Mucosa of stomach (tissue), 1 donor: ENCODE measurements at regions not wholly inside any gene's neighbourhood (a gene's known extent, or its start where the extent isn't known, plus 50 kb on each side); places are given as distances from the start of the nearest gene placed in this dataset.
"Not testable (repeated sequence)": the region's sequence is repeated elsewhere in the genome, so short reads cannot be mapped to it uniquely, and the experiment has no call there.

Experiments
- H3K27me3 ChIP-seq: one replicate; pipeline ENCODE4 v1.7.0; 2013; ENCODE audit warnings: mild to moderate bottlenecking, low read length; ENCODE audit not compliant: control insufficient read depth, insufficient read depth
- H3K36me3 ChIP-seq: one replicate; pipeline ENCODE4 v1.7.0; 2013; ENCODE audit warnings: low read length; ENCODE audit not compliant: control insufficient read depth, insufficient read depth
- H3K4me1 ChIP-seq: one replicate; pipeline ENCODE4 v1.7.0; 2013; ENCODE audit warnings: mild to moderate bottlenecking, low read length; ENCODE audit not compliant: control insufficient read depth, insufficient read depth
- H3K4me3 ChIP-seq: one replicate; pipeline ENCODE4 v1.7.0; 2013; ENCODE audit warnings: low read length
- H3K9ac ChIP-seq: one replicate; pipeline ENCODE4 v1.7.0; 2013; ENCODE audit warnings: mild to moderate bottlenecking, low read length, moderate library complexity
- H3K9me3 ChIP-seq: one replicate; pipeline ENCODE4 v1.7.0; 2013; ENCODE audit warnings: mild to moderate bottlenecking, low read length, moderate library complexity; ENCODE audit not compliant: control insufficient read depth
- donor health status: Pancreatic carcinoma.

DNA sequence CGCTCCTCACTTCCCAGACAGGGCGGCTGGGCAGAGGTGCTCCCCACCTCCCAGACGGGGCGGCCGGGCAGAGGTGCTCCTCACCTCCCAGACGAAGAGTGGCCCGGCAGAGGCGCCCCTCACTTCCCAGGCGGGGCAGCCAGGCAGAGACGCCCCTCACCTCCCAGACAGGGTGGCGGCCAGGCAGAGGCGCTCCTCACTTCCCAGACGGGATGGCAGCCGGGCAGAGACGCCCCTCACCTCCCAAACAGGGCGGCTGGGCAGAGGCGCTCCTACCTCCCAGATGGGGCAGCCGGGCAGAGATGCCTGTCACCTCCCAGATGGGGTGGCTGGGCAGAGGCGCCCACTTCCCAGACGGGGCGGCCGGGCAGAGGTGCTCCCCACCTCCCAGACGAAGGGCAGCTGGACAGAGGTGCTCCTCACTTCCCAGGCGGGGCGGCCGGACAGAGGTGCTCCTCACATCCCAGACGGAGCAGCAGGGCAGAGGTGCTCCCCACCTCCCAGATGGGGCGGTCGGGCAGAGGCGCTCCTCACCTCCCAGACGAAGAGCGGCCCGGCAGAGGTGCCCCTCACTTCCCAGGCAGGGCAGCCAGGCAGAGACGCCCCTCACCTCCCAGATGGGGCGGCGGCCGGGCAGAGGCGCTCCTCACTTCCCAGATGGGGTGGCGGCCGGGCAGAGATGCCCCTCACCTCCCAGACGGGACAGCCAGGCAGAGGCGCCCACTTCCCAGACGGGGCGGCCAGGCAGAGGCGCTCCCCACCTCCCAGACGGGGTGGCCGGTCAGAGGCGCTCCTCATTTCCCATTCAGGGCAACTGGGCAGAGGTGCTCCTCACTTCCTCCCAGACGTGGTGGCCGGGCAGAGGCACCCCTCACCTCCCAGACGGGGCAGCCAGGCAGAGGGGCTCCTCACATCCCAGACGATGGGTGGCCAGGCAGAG, 176.9 kb downstream of the NUF2 start:
- H3K36me3 ChIP-seq, H3K9ac ChIP-seq, H3K4me1 ChIP-seq, H3K9me3 ChIP-seq, H3K27me3 ChIP-seq, H3K4me3 ChIP-seq: not testable (repeated sequence)

GRCh38 chr1:163504331-163504978, 182.7 kb downstream of the NUF2 start:
- Histone ChIP-seq H3K9me3 (no peaks in the 10 kb centered on the region), H3K4me3 (no peak overlapping the region), H3K27me3 (no peaks in the 10 kb centered on the region), H3K9ac (no peak overlapping the region), H3K36me3 (no peaks in the 10 kb centered on the region), H3K4me1 (no peaks in the 10 kb centered on the region)

- Histone ChIP-seq H3K9me3 (no peaks in the 10 kb centered on the region), H3K27me3 (no peaks in the 10 kb centered on the region), H3K36me3 (no peaks in the 10 kb centered on the region), H3K9ac (no peak overlapping the region), H3K4me1 (no peaks in the 10 kb centered on the region), H3K4me3 (no peak overlapping the region)
Observed at GRCh38 chr1:163509114-163509513, 187.4 kb downstream of the NUF2 start.

DNA sequence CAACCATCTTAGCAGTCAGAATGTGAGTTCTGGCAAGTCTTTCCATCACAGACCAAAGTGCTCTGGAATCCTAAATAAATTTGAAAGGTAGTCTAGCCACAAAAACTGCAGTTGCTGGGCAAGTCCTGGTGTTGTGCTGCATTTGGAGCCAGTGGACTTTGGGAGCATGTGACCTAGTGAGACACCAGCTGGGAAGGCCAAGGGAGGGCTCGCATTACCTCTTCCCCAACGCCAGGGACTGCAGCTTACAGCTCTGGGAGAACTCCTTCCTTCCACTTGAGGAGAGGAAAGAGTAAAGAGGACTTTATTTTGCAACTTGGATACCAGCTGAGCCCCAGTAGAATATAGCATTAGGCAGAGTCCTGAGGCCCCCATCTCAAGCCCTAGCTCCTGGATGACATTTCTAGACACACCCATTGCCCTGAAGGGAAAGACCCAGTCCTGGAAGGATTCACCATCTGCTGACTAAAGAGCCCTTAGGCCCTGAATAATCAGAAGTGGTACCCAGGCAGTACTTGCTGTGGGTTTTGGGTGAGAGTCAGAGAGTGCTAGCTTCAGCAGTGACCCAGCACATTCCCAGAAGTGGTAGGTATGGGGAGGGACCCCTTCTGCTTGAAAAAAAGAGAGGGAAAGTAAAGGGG, 190.7 kb downstream of the NUF2 start:
- no peak overlapping the region for H3K9ac ChIP-seq
- no peak overlapping the region for H3K4me3 ChIP-seq
- H3K27me3 ChIP-seq, result no peaks in the 10 kb centered on the region
- no peaks in the 10 kb centered on the region for H3K36me3 ChIP-seq
- H3K9me3 ChIP-seq, result no peaks in the 10 kb centered on the region
- H3K4me1 ChIP-seq, result no peaks in the 10 kb centered on the region

DNA sequence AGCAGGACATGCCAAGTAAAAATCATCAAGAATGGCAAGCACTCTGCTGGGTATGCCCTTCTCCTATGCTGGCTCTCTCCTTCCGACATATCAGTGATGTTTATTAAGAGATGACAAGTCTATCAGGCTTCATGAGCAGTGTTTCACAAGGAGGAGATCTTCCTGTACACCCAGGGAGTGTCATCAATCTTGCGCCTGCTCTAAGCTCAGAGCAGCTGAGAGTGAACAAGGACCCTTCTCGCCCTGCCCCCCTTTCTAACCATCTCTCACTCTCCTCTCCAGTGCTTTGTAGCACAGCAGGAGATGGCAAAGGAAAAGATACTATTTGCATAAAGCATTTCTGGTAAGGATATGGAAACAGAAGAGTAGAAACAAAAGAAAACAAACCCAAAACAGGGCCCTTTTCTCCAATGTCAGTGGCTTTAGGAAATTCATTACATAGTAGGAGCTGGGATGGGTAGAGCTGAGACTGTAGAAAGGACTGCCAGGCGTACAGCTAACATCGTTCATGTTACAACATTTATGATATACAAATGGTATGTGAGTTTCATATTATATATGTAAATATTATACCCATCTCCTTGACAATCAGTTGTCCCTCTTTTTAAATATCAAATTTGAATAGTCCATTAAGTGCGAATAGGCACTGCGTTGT, 201.7 kb downstream of the NUF2 start:
- Histone ChIP-seq H3K4me1 (no peaks in the 10 kb centered on the region), H3K9me3 (no peaks in the 10 kb centered on the region), H3K36me3 (no peaks in the 10 kb centered on the region), H3K9ac (no peak overlapping the region), H3K4me3 (no peak overlapping the region), H3K27me3 (no peaks in the 10 kb centered on the region)

DNA sequence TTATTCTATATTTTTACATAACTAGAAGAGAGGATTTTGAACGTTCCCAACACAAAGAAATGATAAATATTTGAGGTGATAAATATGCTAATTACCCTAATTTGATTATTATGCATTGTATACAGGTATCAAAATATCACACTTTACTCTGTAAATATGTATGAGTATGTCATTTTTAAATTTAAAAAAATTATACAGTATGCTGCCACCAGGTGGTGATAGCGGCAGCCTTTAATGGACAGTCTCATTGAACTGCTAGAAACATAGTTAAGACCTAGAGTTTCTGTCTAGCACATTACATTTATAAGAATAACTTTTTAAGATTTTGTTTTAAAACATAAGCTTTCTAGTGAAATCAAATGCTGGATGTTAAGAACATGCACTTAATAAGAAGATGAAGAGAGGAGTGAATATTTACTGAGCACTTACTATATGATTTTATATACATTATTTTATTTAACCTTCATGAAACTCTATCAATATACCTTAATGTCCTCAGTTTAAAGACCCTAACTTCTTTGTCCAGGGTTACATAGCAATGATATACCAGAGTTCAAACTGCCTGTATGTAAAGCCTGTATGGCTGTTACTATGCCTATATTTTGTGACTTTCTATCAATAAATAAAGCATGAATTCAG, 207.1 kb downstream of the NUF2 start:
- no peaks in the 10 kb centered on the region for H3K4me1 ChIP-seq
- H3K4me3 ChIP-seq, result no peak overlapping the region
- no peaks in the 10 kb centered on the region for H3K9me3 ChIP-seq
- H3K9ac ChIP-seq, result no peak overlapping the region
- H3K27me3 ChIP-seq, result no peaks in the 10 kb centered on the region
- no peaks in the 10 kb centered on the region for H3K36me3 ChIP-seq

GRCh38 chr1:163531345-163531744, 209.6 kb downstream of the NUF2 start:
- Histone ChIP-seq H3K4me1 (no peaks in the 10 kb centered on the region), H3K27me3 (no peaks in the 10 kb centered on the region), H3K9ac (no peak overlapping the region), H3K4me3 (no peak overlapping the region), H3K36me3 (no peaks in the 10 kb centered on the region), H3K9me3 (no peaks in the 10 kb centered on the region)

DNA sequence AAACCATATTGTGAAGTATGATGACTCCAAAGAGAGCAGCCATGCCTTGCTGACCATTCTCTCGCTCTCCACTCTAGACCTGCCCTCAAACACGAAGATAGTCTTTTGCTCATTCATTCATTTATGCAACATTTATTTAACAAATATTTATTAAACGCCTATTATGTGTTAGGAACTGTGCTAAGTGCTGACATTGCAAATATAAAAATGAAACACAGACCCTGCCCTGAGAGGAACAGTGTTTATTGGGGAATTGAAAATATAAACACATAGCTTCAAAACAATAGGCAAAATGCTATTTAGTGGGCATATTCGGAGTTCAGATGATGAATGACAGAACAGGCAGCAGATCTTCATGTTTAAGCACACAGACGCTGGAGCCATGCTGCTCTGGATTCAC, 213.6 kb downstream of the NUF2 start:
- no peaks in the 10 kb centered on the region for H3K9me3 ChIP-seq
- H3K9ac ChIP-seq, result no peak overlapping the region
- no peaks in the 10 kb centered on the region for H3K36me3 ChIP-seq
- H3K27me3 ChIP-seq, result no peaks in the 10 kb centered on the region
- no peaks in the 10 kb centered on the region for H3K4me1 ChIP-seq
- no peak overlapping the region for H3K4me3 ChIP-seq

DNA sequence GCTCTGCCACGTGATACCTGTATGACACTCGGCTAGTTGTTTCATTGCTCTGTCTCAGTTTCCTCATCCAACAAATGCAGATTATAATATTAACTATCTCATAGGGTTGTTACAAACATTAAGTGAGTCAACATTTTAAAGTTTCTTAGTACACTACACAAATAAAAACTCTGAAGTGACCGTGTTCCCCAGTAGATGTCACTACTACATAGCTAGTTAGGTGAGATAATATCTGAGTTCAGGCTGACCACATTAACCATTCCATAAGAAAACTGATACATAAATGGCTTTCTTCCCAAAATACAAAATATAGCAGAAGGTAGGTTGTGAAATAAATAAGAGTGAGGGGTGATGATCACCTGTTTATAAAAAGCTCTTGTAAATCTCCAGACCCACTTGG, 214.1 kb downstream of the NUF2 start:
- H3K9ac ChIP-seq, result no peak overlapping the region
- no peaks in the 10 kb centered on the region for H3K27me3 ChIP-seq
- no peak overlapping the region for H3K4me3 ChIP-seq
- H3K4me1 ChIP-seq, result no peaks in the 10 kb centered on the region
- H3K9me3 ChIP-seq, result no peaks in the 10 kb centered on the region
- no peaks in the 10 kb centered on the region for H3K36me3 ChIP-seq

DNA sequence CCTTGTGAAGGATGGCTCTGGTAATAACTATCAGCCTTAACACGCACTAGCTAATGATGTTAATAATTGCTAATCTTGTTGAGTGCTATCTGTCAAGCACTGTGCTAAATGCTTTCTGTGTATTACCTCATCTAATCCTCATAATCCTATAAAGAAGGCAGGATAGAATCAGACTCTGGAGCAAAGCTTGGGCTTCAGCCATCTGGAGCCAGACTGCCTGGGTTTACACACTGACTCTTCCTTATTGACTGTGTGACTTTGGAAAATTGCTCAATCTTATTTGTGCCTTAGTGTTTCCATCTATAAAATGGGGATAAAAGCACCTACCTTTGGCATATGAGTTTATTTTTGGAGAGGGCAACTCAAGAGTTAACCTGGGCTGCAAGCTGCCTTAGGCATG, 216.1 kb downstream of the NUF2 start:
- no peak overlapping the region for H3K4me3 ChIP-seq
- no peaks in the 10 kb centered on the region for H3K9me3 ChIP-seq
- H3K4me1 ChIP-seq, result no peaks in the 10 kb centered on the region
- no peaks in the 10 kb centered on the region for H3K36me3 ChIP-seq
- no peaks in the 10 kb centered on the region for H3K27me3 ChIP-seq
- no peak overlapping the region for H3K9ac ChIP-seq

DNA sequence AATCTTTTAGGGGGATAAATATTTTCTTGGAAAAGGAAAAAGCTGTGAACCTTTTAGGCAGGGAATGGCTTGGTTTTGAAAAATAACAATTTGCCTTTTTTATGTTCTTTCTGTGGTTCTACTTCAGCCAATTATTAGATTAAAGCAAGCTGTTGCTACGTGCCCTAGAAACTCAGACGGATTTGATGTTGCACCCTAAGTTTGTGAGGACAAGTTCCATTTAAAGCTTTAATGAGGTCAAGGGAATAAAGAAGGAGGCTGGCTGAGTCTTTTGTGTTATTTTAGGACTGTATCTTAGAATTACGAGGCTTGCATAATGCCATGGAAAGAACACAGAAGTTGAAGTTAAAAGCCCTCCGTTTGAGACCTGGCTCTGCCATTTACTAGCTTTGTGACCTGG, 216.9 kb downstream of the NUF2 start:
- Histone ChIP-seq H3K4me1 (no peaks in the 10 kb centered on the region), H3K27me3 (no peaks in the 10 kb centered on the region), H3K9ac (no peak overlapping the region), H3K9me3 (no peaks in the 10 kb centered on the region), H3K4me3 (no peak overlapping the region), H3K36me3 (no peaks in the 10 kb centered on the region)
